PFSK-1 (cell line): ENCODE measurements at regions not wholly inside any gene's neighbourhood (a gene's known extent, or its start where the extent isn't known, plus 50 kb on each side); places are given as distances from the start of the nearest gene placed in this dataset.

Experiments used
- FOXP2 ChIP-seq: optimal IDR thresholded peaks from 2 replicates; pipeline ENCODE3; 2011; ENCODE audit warnings: borderline replicate concordance, control low read depth, inconsistent platforms; ENCODE audit not compliant: insufficient read depth; ENCODE audit errors: extremely low read length, extremely low read depth
- POLR2AphosphoS5 ChIP-seq: IDR thresholded peaks from 2 replicates; pipeline ENCODE4 v1.6.1; 2012; ENCODE audit warnings: low read depth, mild to moderate bottlenecking, control low read depth, low read length, moderate library complexity
- SIN3A ChIP-seq: IDR thresholded peaks from 2 replicates; pipeline ENCODE4 v1.6.1; 2012; ENCODE audit warnings: mild to moderate bottlenecking, low read length, moderate library complexity, borderline replicate concordance; ENCODE audit not compliant: insufficient read depth
- TAF1 ChIP-seq: IDR thresholded peaks from 2 replicates; pipeline ENCODE4 v1.6.1; 2012; ENCODE audit warnings: low read length, control low read depth, borderline replicate concordance; ENCODE audit not compliant: insufficient read depth
- TF ChIP-seq, protein P1 (sequence below), 2 experiments: IDR thresholded peaks; 2 replicates each; pipeline versions ENCODE4 v1.6.1 to v1.8.0; 2011 to 2012; ENCODE audit warnings: low read depth in 2 of 2, low read length in 2 of 2, control low read depth in 1 of 2, inconsistent platforms in 1 of 2, mild to moderate bottlenecking in 1 of 2, moderate library complexity in 1 of 2; ENCODE audit not compliant: insufficient read depth in 1 of 2

DNA sequence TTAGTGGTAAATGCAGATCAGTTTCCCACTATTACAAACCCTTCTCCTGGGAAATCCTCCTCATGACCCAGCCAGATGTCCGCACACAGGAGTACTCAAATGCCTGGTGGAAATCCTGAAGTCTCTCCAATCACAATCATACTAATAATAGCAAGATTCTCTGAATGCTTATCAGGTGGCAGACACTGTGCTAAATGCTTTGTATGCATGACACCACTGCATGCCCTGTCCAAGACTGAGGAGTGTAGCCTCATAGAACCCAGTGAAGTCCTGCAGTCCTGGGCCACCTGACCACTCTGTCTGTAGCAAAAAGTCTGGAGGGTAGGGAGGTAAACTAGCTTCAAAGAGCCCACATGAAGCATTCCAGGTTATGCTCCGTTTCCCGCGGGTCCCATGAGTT, 434.8 kb upstream of the CHST9 start:
- TF ChIP-seq, protein P1, sequence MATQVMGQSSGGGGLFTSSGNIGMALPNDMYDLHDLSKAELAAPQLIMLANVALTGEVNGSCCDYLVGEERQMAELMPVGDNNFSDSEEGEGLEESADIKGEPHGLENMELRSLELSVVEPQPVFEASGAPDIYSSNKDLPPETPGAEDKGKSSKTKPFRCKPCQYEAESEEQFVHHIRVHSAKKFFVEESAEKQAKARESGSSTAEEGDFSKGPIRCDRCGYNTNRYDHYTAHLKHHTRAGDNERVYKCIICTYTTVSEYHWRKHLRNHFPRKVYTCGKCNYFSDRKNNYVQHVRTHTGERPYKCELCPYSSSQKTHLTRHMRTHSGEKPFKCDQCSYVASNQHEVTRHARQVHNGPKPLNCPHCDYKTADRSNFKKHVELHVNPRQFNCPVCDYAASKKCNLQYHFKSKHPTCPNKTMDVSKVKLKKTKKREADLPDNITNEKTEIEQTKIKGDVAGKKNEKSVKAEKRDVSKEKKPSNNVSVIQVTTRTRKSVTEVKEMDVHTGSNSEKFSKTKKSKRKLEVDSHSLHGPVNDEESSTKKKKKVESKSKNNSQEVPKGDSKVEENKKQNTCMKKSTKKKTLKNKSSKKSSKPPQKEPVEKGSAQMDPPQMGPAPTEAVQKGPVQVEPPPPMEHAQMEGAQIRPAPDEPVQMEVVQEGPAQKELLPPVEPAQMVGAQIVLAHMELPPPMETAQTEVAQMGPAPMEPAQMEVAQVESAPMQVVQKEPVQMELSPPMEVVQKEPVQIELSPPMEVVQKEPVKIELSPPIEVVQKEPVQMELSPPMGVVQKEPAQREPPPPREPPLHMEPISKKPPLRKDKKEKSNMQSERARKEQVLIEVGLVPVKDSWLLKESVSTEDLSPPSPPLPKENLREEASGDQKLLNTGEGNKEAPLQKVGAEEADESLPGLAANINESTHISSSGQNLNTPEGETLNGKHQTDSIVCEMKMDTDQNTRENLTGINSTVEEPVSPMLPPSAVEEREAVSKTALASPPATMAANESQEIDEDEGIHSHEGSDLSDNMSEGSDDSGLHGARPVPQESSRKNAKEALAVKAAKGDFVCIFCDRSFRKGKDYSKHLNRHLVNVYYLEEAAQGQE (IDR thresholded peaks at IDR 0.05; ENCODE audit: insufficient read depth in 1 of 2, low read depth in 2 of 2, low read length in 2 of 2): no peak
- TF ChIP-seq SIN3A (no peak), POLR2AphosphoS5 (no peak), TAF1 (no peak), FOXP2 (no peak)
